ENCODE measurements at regions not wholly inside any gene's neighbourhood (a gene's known extent, or its start where the extent isn't known, plus 50 kb on each side); places are given as distances from the start of the nearest gene placed in this dataset.

DNA sequence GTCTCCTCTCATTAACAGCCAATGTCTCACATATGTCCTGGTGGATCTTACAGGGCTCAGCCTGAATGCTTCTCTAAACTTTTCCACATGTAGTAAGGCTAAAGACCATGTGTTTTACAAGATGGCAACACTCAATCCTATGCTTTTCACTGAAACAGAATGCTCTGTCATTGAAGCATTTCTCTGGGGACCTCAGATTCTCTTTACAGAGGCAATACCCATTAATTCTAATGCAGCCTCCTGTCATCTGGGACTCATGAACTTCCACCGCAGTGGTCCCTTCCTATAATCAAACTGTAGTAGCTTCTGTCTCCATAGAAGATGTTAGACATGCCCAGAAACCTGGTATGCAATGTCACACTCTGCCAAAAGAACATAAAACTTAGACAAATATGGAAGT lies 926.6 kb upstream of the RBFOX1 start:
- TF ChIP-seq, protein P1, sequence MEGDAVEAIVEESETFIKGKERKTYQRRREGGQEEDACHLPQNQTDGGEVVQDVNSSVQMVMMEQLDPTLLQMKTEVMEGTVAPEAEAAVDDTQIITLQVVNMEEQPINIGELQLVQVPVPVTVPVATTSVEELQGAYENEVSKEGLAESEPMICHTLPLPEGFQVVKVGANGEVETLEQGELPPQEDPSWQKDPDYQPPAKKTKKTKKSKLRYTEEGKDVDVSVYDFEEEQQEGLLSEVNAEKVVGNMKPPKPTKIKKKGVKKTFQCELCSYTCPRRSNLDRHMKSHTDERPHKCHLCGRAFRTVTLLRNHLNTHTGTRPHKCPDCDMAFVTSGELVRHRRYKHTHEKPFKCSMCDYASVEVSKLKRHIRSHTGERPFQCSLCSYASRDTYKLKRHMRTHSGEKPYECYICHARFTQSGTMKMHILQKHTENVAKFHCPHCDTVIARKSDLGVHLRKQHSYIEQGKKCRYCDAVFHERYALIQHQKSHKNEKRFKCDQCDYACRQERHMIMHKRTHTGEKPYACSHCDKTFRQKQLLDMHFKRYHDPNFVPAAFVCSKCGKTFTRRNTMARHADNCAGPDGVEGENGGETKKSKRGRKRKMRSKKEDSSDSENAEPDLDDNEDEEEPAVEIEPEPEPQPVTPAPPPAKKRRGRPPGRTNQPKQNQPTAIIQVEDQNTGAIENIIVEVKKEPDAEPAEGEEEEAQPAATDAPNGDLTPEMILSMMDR (IDR thresholded peaks at IDR 0.05; ENCODE audit: low read depth, low read length): no peak
- TF ChIP-seq EZH2phosphoT487 (IDR thresholded peaks at IDR 0.05; ENCODE audit: low read depth): no peak
